WTC11 (cell line): ENCODE measurements at regions not wholly inside any gene's neighbourhood (a gene's known extent, or its start where the extent isn't known, plus 50 kb on each side); places are given as distances from the start of the nearest gene placed in this dataset.

Source experiments
- ATAC-seq: fragments of 200-7000 bp; cut with Tn5 transposase; 2 replicates; pipeline ENCODE4 v1.10.0; 2021; ENCODE audit warnings: mild to moderate bottlenecking, moderate library complexity
- CTCF ChIA-PET: fragments of 300-600 bp; sonication (Branson Sonifier 250); formaldehyde crosslinking; loops from one replicate; lab custom pipeline; 2021; ENCODE audit warnings: antibody characterized with exemption; lab: Charles Lee
- POLR2A ChIA-PET: fragments of 350-600 bp; sonication (Branson Sonifier 250); formaldehyde crosslinking; loops from one replicate; lab custom pipeline; 2021; ENCODE audit warnings: antibody characterized with exemption; lab: Charles Lee
- DNase-seq: peaks from one replicate; pipeline ENCODE4 v3.0.0; 2021; ENCODE audit warnings: low spot score
- H3K27ac Mint-ChIP-seq: 2 replicates; pipeline ENCODE4 v1.8.0; 2021; ENCODE audit warnings: mixed read lengths
- H3K27me3 Mint-ChIP-seq: 2 replicates; pipeline ENCODE4 v1.8.0; 2021; ENCODE audit warnings: low read depth, mild to moderate bottlenecking, moderate library complexity, mixed read lengths
- H3K36me3 Mint-ChIP-seq: 2 replicates; pipeline ENCODE4 v1.8.0; 2021; ENCODE audit warnings: mixed read lengths
- H3K4me1 Mint-ChIP-seq: 2 replicates; pipeline ENCODE4 v1.8.0; 2022; ENCODE audit warnings: mixed read lengths
- H3K4me3 Mint-ChIP-seq: 2 replicates; pipeline ENCODE4 v1.8.0; 2021; ENCODE audit warnings: mild to moderate bottlenecking, moderate library complexity, mixed read lengths
- H3K9me3 Mint-ChIP-seq: 2 replicates; pipeline ENCODE4 v1.8.0; 2021; ENCODE audit warnings: mixed read lengths
- CREM ChIP-seq: sonication (generic); formaldehyde crosslinking; IDR thresholded peaks from 2 replicates; pipeline ENCODE4 v1.8.1; 2022; ENCODE audit warnings: mild to moderate bottlenecking, missing genetic modification reagents, moderate library complexity
- CTCF ChIP-seq: fragments of 200-600 bp; IDR thresholded peaks from 2 replicates; pipeline ENCODE4 v1.8.0; 2022; ENCODE audit warnings: antibody characterized with exemption
- E2F1 ChIP-seq: sonication (generic); formaldehyde crosslinking; IDR thresholded peaks from 2 replicates; pipeline ENCODE4 v1.8.0; 2022; ENCODE audit warnings: mild to moderate bottlenecking, missing genetic modification reagents
- E2F5 ChIP-seq: sonication (generic); formaldehyde crosslinking; IDR thresholded peaks from 2 replicates; pipeline ENCODE4 v1.8.1; 2022; ENCODE audit warnings: mild to moderate bottlenecking, moderate library complexity, missing genetic modification reagents
- ESRRA ChIP-seq: sonication (generic); formaldehyde crosslinking; IDR thresholded peaks from 2 replicates; pipeline ENCODE4 v1.8.1; 2022; ENCODE audit warnings: mild to moderate bottlenecking, missing genetic modification reagents, borderline replicate concordance
- JUN ChIP-seq: sonication (generic); formaldehyde crosslinking; IDR thresholded peaks from 2 replicates; pipeline ENCODE4 v1.8.0; 2023; ENCODE audit warnings: mild to moderate bottlenecking, missing genetic modification reagents
- NFATC4 ChIP-seq: fragments of 250-450 bp; sonication (Bioruptor Pico); IDR thresholded peaks from 2 replicates; pipeline ENCODE4 v1.9.0; 2021; ENCODE audit warnings: mild to moderate bottlenecking
- NR3C1 ChIP-seq: sonication (generic); formaldehyde crosslinking; conservative IDR thresholded peaks from 2 replicates; pipeline ENCODE4 v1.8.1; 2023; ENCODE audit warnings: low read depth, mild to moderate bottlenecking, missing genetic modification reagents
- SMAD3 ChIP-seq: sonication (generic); formaldehyde crosslinking; IDR thresholded peaks from 2 replicates; pipeline ENCODE4 v1.8.0; 2022; ENCODE audit warnings: missing genetic modification reagents, mild to moderate bottlenecking, borderline replicate concordance
- ZNF219 ChIP-seq: sonication (generic); formaldehyde crosslinking; IDR thresholded peaks from 2 replicates; pipeline ENCODE4 v1.8.0; 2023; ENCODE audit warnings: missing genetic modification reagents, mild to moderate bottlenecking, borderline replicate concordance
- ZNF281 ChIP-seq: sonication (generic); formaldehyde crosslinking; IDR thresholded peaks from 2 replicates; pipeline ENCODE4 v1.8.0; 2023; ENCODE audit warnings: mild to moderate bottlenecking, missing genetic modification reagents
- ZNF416 ChIP-seq: fragments of 250-450 bp; sonication (Bioruptor Pico); IDR thresholded peaks from 2 replicates; pipeline ENCODE4 v1.9.0; 2021; ENCODE audit warnings: mild to moderate bottlenecking, inconsistent platforms
- TF ChIP-seq, protein P1 (sequence below): sonication (generic); formaldehyde crosslinking; IDR thresholded peaks from 2 replicates; pipeline ENCODE4 v1.8.0; 2022; ENCODE audit warnings: mild to moderate bottlenecking, missing genetic modification reagents
- TF ChIP-seq, protein P2 (sequence below): sonication (generic); formaldehyde crosslinking; IDR thresholded peaks from 2 replicates; pipeline ENCODE4 v1.8.0; 2022; ENCODE audit warnings: missing genetic modification reagents
- TF ChIP-seq, protein P3 (sequence below): sonication (generic); formaldehyde crosslinking; IDR thresholded peaks from 2 replicates; pipeline ENCODE4 v1.8.0; 2023; ENCODE audit warnings: missing genetic modification reagents

- peaks cover 74% of the 10 kb centered on the region for H3K4me1 Mint-ChIP-seq
- POLR2A ChIA-PET: no interaction called here
- H3K27ac Mint-ChIP-seq: peak overlapping the region; percentile 88
Observed at GRCh38 chr7:19988860-19989259, 215.4 kb upstream of the TMEM196 start.

More at GRCh38 chr7:19988860-19989259, 215.4 kb upstream of the TMEM196 start:
- TF ChIP-seq ZNF219 (CRISPR knock-in tag): no peak
- TF ChIP-seq ZNF416: no peak
- no peak for TF ChIP-seq ZNF281 (CRISPR knock-in tag)
- no peak for TF ChIP-seq NR3C1 (CRISPR knock-in tag)
- TF ChIP-seq E2F5 (CRISPR knock-in tag): no peak
- no peak for TF ChIP-seq CTCF
- TF ChIP-seq SMAD3 (CRISPR knock-in tag): no peak
- TF ChIP-seq NFATC4 (CRISPR knock-in tag): no peak
- TF ChIP-seq, protein P1, sequence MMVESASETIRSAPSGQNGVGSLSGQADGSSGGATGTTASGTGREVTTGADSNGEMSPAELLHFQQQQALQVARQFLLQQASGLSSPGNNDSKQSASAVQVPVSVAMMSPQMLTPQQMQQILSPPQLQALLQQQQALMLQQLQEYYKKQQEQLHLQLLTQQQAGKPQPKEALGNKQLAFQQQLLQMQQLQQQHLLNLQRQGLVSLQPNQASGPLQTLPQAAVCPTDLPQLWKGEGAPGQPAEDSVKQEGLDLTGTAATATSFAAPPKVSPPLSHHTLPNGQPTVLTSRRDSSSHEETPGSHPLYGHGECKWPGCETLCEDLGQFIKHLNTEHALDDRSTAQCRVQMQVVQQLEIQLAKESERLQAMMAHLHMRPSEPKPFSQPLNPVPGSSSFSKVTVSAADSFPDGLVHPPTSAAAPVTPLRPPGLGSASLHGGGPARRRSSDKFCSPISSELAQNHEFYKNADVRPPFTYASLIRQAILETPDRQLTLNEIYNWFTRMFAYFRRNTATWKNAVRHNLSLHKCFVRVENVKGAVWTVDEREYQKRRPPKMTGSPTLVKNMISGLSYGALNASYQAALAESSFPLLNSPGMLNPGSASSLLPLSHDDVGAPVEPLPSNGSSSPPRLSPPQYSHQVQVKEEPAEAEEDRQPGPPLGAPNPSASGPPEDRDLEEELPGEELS (CRISPR knock-in tag): no peak
- no peak for TF ChIP-seq E2F1 (CRISPR knock-in tag)
- TF ChIP-seq ESRRA (CRISPR knock-in tag): no peak
- TF ChIP-seq, protein P2, sequence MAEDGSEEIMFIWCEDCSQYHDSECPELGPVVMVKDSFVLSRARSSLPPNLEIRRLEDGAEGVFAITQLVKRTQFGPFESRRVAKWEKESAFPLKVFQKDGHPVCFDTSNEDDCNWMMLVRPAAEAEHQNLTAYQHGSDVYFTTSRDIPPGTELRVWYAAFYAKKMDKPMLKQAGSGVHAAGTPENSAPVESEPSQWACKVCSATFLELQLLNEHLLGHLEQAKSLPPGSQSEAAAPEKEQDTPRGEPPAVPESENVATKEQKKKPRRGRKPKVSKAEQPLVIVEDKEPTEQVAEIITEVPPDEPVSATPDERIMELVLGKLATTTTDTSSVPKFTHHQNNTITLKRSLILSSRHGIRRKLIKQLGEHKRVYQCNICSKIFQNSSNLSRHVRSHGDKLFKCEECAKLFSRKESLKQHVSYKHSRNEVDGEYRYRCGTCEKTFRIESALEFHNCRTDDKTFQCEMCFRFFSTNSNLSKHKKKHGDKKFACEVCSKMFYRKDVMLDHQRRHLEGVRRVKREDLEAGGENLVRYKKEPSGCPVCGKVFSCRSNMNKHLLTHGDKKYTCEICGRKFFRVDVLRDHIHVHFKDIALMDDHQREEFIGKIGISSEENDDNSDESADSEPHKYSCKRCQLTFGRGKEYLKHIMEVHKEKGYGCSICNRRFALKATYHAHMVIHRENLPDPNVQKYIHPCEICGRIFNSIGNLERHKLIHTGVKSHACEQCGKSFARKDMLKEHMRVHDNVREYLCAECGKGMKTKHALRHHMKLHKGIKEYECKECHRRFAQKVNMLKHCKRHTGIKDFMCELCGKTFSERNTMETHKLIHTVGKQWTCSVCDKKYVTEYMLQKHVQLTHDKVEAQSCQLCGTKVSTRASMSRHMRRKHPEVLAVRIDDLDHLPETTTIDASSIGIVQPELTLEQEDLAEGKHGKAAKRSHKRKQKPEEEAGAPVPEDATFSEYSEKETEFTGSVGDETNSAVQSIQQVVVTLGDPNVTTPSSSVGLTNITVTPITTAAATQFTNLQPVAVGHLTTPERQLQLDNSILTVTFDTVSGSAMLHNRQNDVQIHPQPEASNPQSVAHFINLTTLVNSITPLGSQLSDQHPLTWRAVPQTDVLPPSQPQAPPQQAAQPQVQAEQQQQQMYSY (CRISPR knock-in tag): no peak
- no peak for TF ChIP-seq CREM (CRISPR knock-in tag)
- TF ChIP-seq, protein P3, sequence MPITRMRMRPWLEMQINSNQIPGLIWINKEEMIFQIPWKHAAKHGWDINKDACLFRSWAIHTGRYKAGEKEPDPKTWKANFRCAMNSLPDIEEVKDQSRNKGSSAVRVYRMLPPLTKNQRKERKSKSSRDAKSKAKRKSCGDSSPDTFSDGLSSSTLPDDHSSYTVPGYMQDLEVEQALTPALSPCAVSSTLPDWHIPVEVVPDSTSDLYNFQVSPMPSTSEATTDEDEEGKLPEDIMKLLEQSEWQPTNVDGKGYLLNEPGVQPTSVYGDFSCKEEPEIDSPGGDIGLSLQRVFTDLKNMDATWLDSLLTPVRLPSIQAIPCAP (CRISPR knock-in tag): no peak
- no peak for TF ChIP-seq JUN (CRISPR knock-in tag)
- Mint-ChIP-seq H3K4me3 (no peak overlapping the region), H3K27me3 (no peaks in the 10 kb centered on the region), H3K36me3 (peaks cover 48% of the 10 kb centered on the region), H3K9me3 (peaks cover 7% of the 10 kb centered on the region; the same call in 1 of the 2 replicates)
- ATAC-seq (no peak), DNase-seq (no peak)
- CTCF ChIA-PET: no interaction called here
